ENCODE measurements at regions not wholly inside any gene's neighbourhood (a gene's known extent, or its start where the extent isn't known, plus 50 kb on each side); places are given as distances from the start of the nearest gene placed in this dataset.

DNA sequence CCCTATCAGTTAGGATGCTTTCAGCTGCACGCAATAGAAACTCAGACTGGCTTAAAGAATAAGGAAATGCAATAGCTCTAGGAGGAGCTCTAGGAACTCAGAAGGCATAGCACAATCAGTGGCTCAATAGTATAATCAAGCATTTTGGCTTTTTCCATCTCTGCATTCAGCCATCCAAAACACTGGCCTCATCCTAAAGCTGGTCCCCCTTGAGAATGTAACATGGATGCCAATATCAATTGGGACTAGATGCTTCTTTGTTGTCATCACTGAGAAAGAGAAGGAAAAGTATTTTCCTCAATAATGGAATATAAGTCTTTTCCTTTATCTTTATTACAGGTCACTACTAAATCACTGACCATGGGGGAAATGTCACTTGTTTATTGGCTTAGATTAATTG is 509.5 kb downstream of the PLPP3 start:
- WGBS (ENCODE audit: insufficient coverage), result 80% methylated on average over 1 of the region's 1 CpG
- peaks cover 0 to 3% (median 1%) of the 10 kb centered on the region in 3 donors for H3K27me3 Mint-ChIP-seq (ENCODE audit: low read depth in 3 of 3)
- peaks cover 0 to 2% of the 10 kb centered on the region in 2 donors for H3K27me3 ChIP-seq (ENCODE audit: control insufficient read depth in 2 of 2, insufficient read depth in 2 of 2, low read length in 2 of 2)
- TF ChIP-seq, protein P1, sequence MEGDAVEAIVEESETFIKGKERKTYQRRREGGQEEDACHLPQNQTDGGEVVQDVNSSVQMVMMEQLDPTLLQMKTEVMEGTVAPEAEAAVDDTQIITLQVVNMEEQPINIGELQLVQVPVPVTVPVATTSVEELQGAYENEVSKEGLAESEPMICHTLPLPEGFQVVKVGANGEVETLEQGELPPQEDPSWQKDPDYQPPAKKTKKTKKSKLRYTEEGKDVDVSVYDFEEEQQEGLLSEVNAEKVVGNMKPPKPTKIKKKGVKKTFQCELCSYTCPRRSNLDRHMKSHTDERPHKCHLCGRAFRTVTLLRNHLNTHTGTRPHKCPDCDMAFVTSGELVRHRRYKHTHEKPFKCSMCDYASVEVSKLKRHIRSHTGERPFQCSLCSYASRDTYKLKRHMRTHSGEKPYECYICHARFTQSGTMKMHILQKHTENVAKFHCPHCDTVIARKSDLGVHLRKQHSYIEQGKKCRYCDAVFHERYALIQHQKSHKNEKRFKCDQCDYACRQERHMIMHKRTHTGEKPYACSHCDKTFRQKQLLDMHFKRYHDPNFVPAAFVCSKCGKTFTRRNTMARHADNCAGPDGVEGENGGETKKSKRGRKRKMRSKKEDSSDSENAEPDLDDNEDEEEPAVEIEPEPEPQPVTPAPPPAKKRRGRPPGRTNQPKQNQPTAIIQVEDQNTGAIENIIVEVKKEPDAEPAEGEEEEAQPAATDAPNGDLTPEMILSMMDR (IDR thresholded peaks at IDR 0.05), result no peak
- H3K4me3 ChIP-seq (replicated peaks in 1 of 3; ENCODE audit: low read depth in 2 of 3, low read length in 3 of 3), result no peak overlapping the region
- H3K9me3 ChIP-seq (replicated peaks in 1 of 2; ENCODE audit: control insufficient read depth in 1 of 2, insufficient read depth in 1 of 2, low read length in 2 of 2), result no peaks in the 10 kb centered on the region
- no peak overlapping the region for H3K27ac ChIP-seq (ENCODE audit: low read depth in 1 of 2, low read length in 2 of 2)
- no peak overlapping the region for H3K27ac Mint-ChIP-seq
- H3K9me3 Mint-ChIP-seq, result peaks cover 0 to 4% (median 0%) of the 10 kb centered on the region in 7 donors
- H3K4me1 ChIP-seq (ENCODE audit: control insufficient read depth in 1 of 2, insufficient read depth in 2 of 2, low read length in 2 of 2), result no peaks in the 10 kb centered on the region
- H2AFZ ChIP-seq (ENCODE audit: insufficient read depth, low read depth, low read length, poor library complexity, severe bottlenecking), result no peak overlapping the region
- H3K4me3 Mint-ChIP-seq, result no peak overlapping the region
- no peaks in the 10 kb centered on the region for H3K36me3 ChIP-seq (replicated peaks in 1 of 2; ENCODE audit: control insufficient read depth in 1 of 2, insufficient read depth in 2 of 2, low read length in 2 of 2)
- H4K20me1 ChIP-seq (ENCODE audit: insufficient read depth, low read length), result no peaks in the 10 kb centered on the region
- no peaks in the 10 kb centered on the region for H3K4me1 Mint-ChIP-seq
- DNase-seq, result no peak
- H3K36me3 Mint-ChIP-seq, result no peaks in the 10 kb centered on the region
- no peaks in the 10 kb centered on the region for H3K79me2 ChIP-seq (ENCODE audit: insufficient read depth, low read length)
- no peak overlapping the region for H3K4me2 ChIP-seq (replicated peaks; ENCODE audit: extremely low read depth, low read length, poor library complexity, severe bottlenecking)
- H3K9ac ChIP-seq (ENCODE audit: insufficient read depth, low read length, poor library complexity, severe bottlenecking), result no peak overlapping the region
- intact Hi-C loops (cut with micrococcal nuclease), result no loop called here

DNA sequence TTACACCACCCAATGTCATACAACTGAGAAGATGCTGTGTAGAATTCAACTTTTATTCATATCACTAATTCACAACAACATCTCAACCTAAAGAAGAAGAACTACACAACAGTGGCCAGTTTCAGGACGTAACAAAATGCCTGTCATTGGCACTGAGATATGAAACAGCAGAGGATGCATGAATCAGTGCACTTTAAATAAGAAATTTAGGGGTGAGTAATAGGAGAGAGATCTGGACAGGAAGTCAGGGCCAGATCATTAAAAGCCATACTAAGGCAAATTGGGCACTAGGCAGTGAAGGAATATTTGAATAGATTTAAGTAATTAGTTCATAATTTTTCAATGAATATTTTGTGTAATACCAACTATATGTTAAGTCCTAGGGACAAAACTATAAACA is 510.5 kb downstream of the PLPP3 start:
- Histone ChIP-seq H3K27me3 (ENCODE audit: control insufficient read depth in 2 of 2, insufficient read depth in 2 of 2, low read length in 2 of 2) (peaks cover 0 to 2% of the 10 kb centered on the region in 2 donors), H4K20me1 (ENCODE audit: insufficient read depth, low read length) (no peaks in the 10 kb centered on the region), H2AFZ (ENCODE audit: insufficient read depth, low read depth, low read length, poor library complexity, severe bottlenecking) (no peak overlapping the region), H3K4me2 (replicated peaks; ENCODE audit: extremely low read depth, low read length, poor library complexity, severe bottlenecking) (no peak overlapping the region), H3K36me3 (replicated peaks in 1 of 2; ENCODE audit: control insufficient read depth in 1 of 2, insufficient read depth in 2 of 2, low read length in 2 of 2) (no peaks in the 10 kb centered on the region), H3K9me3 (replicated peaks in 1 of 2; ENCODE audit: control insufficient read depth in 1 of 2, insufficient read depth in 1 of 2, low read length in 2 of 2) (no peaks in the 10 kb centered on the region), H3K9ac (ENCODE audit: insufficient read depth, low read length, poor library complexity, severe bottlenecking) (no peak overlapping the region), H3K79me2 (ENCODE audit: insufficient read depth, low read length) (no peaks in the 10 kb centered on the region), H3K4me1 (ENCODE audit: control insufficient read depth in 1 of 2, insufficient read depth in 2 of 2, low read length in 2 of 2) (no peaks in the 10 kb centered on the region), H3K27ac (ENCODE audit: low read depth in 1 of 2, low read length in 2 of 2) (no peak overlapping the region), H3K4me3 (replicated peaks in 1 of 3; ENCODE audit: low read depth in 2 of 3, low read length in 3 of 3) (no peak overlapping the region)
- H3K4me1 Mint-ChIP-seq, result no peaks in the 10 kb centered on the region
- no peak overlapping the region for H3K4me3 Mint-ChIP-seq
- no peaks in the 10 kb centered on the region for H3K36me3 Mint-ChIP-seq
- H3K27me3 Mint-ChIP-seq (ENCODE audit: low read depth in 3 of 3), result peaks cover 0 to 3% (median 1%) of the 10 kb centered on the region in 3 donors
- no peak overlapping the region for H3K27ac Mint-ChIP-seq
- intact Hi-C loops (cut with micrococcal nuclease), result no loop called here
- DNase-seq, result no peak
- WGBS (ENCODE audit: insufficient coverage), result 75% methylated on average over 1 of the region's 1 CpG
- H3K9me3 Mint-ChIP-seq, result peaks cover 0 to 2% (median 0%) of the 10 kb centered on the region in 7 donors
- TF ChIP-seq, protein P1 (IDR thresholded peaks at IDR 0.05), result no peak

Measured in CD14-positive monocyte (primary cell).